GM12878 (cell line): ENCODE measurements at regions not wholly inside any gene's neighbourhood (a gene's known extent, or its start where the extent isn't known, plus 50 kb on each side); places are given as distances from the start of the nearest gene placed in this dataset.

Experiments
- ATAC-seq: fragments of 200-7000 bp; cut with Tn5 transposase; 3 replicates; pipeline ENCODE4 v1.9.1; 2020; ENCODE audit warnings: mild to moderate bottlenecking, moderate library complexity
- BruUV-seq: library from RNA; stranded (reverse); fragments of 400-500 nt; replicated peaks from 2 replicates; lab custom pipeline; 2021; lab: Mats Ljungman, UMichigan
- CTCF ChIA-PET: fragments of 300-600 bp; sonication (Branson Sonifier 250); formaldehyde crosslinking; extraction: SDS; loops from one replicate; lab custom pipeline; 2021; ENCODE audit warnings: inconsistent platforms; lab: Yijun Ruan, JAX
- POLR2A ChIA-PET: fragments of 350-600 bp; formaldehyde crosslinking; extraction: SDS; loops from one replicate; lab custom pipeline; 2021; ENCODE audit warnings: inconsistent platforms; lab: Charles Lee
- RAD21 ChIA-PET: fragments of 300-600 bp; sonication (Branson Sonifier 250); formaldehyde crosslinking; loops from one replicate; lab custom pipeline; 2023; ENCODE audit warnings: antibody characterized with exemption; ENCODE audit not compliant: unreplicated experiment; lab: Charles Lee
- SMC1A ChIA-PET: fragments of 300-600 bp; sonication (Branson Sonifier 250); formaldehyde crosslinking; loops from one replicate; lab custom pipeline; 2023; ENCODE audit not compliant: unreplicated experiment, uncharacterized antibody; lab: Charles Lee
- DNase-seq: peaks from one replicate; pipeline ENCODE4 v3.0.0-alpha.2; 2011; ENCODE audit warnings: low read depth, low spot score
- FAIRE-seq: peaks from 3 replicates; lab custom pipeline; 2011; peaks lifted over from hg19 to GRCh38; lab: Jason Lieb, UNC
- H2AFZ ChIP-seq: 2 replicates; pipeline ENCODE4 v1.6.0; 2011; ENCODE audit warnings: low read depth, low read length, control low read depth; ENCODE audit not compliant: control insufficient read depth
- H3K27ac ChIP-seq: 2 replicates; pipeline ENCODE4 v1.5.1; 2011; ENCODE audit warnings: control low read depth; ENCODE audit not compliant: control insufficient read depth, insufficient read depth
- H3K27me3 ChIP-seq, 2 experiments: replicated peaks in 1 of 2; 2 replicates each; pipeline versions ENCODE4 v1.6.0 to v1.6.1; 2011; ENCODE audit warnings: low read length in 1 of 2; ENCODE audit not compliant: control insufficient read depth in 2 of 2, insufficient read depth in 2 of 2
- H3K36me3 ChIP-seq, 2 experiments: 2 replicates each; pipeline ENCODE4 v1.5.1; 2011; ENCODE audit warnings: low read length in 1 of 2; ENCODE audit not compliant: control insufficient read depth in 2 of 2, insufficient read depth in 2 of 2
- H3K4me1 ChIP-seq: 2 replicates; pipeline ENCODE4 v1.6.1; 2011; ENCODE audit warnings: mild to moderate bottlenecking, low read length, moderate library complexity, mixed read lengths; ENCODE audit not compliant: control insufficient read depth, insufficient read depth
- H3K4me2 ChIP-seq: 2 replicates; pipeline ENCODE4 v1.6.0; 2011; ENCODE audit warnings: control low read depth; ENCODE audit not compliant: control insufficient read depth, insufficient read depth
- H3K4me3 ChIP-seq: fragments of 200-600 bp; sonication (generic); 2 replicates; pipeline ENCODE4 v1.5.1; 2016
- H3K79me2 ChIP-seq: 2 replicates; pipeline ENCODE4 v1.6.0; 2011; ENCODE audit warnings: low read length; ENCODE audit not compliant: control insufficient read depth, insufficient read depth
- H3K9ac ChIP-seq: 2 replicates; pipeline ENCODE4 v1.8.0; 2011; ENCODE audit warnings: low read length, control low read depth, mixed read lengths; ENCODE audit not compliant: control insufficient read depth, insufficient read depth
- H3K9me3 ChIP-seq: replicated peaks from 3 replicates; pipeline ENCODE4 v1.5.1; 2011; ENCODE audit warnings: mild to moderate bottlenecking, low read length; ENCODE audit not compliant: control insufficient read depth, insufficient read depth
- H4K20me1 ChIP-seq: 2 replicates; pipeline ENCODE4 v1.6.0; 2011; ENCODE audit not compliant: control insufficient read depth, insufficient read depth
- CREM ChIP-seq: IDR thresholded peaks from 2 replicates; pipeline ENCODE4 v1.6.1; 2014; ENCODE audit warnings: antibody characterized with exemption, low read depth
- ESRRA ChIP-seq: IDR thresholded peaks from 2 replicates; pipeline ENCODE4 v1.6.1; 2012; ENCODE audit warnings: mild to moderate bottlenecking, low read length, improper control_type of control experiment
- ETV6 ChIP-seq, 2 experiments: fragments of 450-650 bp in 1 of 2; IDR thresholded peaks in 1 of 2; conservative IDR thresholded peaks in 1 of 2; 2 replicates each; pipeline ENCODE4 v1.6.1; 2014; ENCODE audit warnings: antibody characterized with exemption in 1 of 2, borderline replicate concordance in 1 of 2, low read depth in 1 of 2, mild to moderate bottlenecking in 1 of 2, moderate library complexity in 1 of 2
- HDGF ChIP-seq: fragments of 450-650 bp; IDR thresholded peaks from 2 replicates; pipeline ENCODE4 v1.6.1; 2016; ENCODE audit warnings: antibody characterized with exemption
- KAT2A ChIP-seq: conservative IDR thresholded peaks from 2 replicates; pipeline ENCODE4 v1.6.1; 2011; ENCODE audit warnings: low read depth, low read length; ENCODE audit not compliant: control insufficient read depth
- POLR2A ChIP-seq: IDR thresholded peaks from 2 replicates; pipeline ENCODE4 v1.6.1; 2011; ENCODE audit warnings: low read depth, mild to moderate bottlenecking, low read length
- POU2F2 ChIP-seq: IDR thresholded peaks from 3 replicates; pipeline ENCODE4 v1.6.1; 2011; ENCODE audit warnings: low read depth, mild to moderate bottlenecking, low read length, borderline replicate concordance
- SRF ChIP-seq, 2 experiments: IDR thresholded peaks; 2 replicates each; pipeline ENCODE4 v1.6.1; 2011; ENCODE audit warnings: low read depth in 2 of 2, low read length in 2 of 2, mild to moderate bottlenecking in 1 of 2, moderate library complexity in 1 of 2
- WRNIP1 ChIP-seq: IDR thresholded peaks from 2 replicates; pipeline ENCODE4 v1.6.1; 2011; ENCODE audit warnings: low read depth, low read length, improper control_type of control experiment, borderline replicate concordance
- WGBS: methylation state at CpG from one replicate; pipeline ENCODE4 v1.1.6; 2016; ENCODE audit warnings: low lambda C conversion rate; ENCODE audit not compliant: insufficient replicate concordance, insufficient coverage; ENCODE audit errors: missing lambda C conversion rate; 5-methylcytosine and 5-hydroxymethylcytosine counted together
- in situ Hi-C: fragments of 300-500 bp; cut with MboI; formaldehyde crosslinking; loops from 9 replicates; pipeline ENCODE4 v1.14.3; 2018; ENCODE audit warnings: mixed read lengths
- intact Hi-C: fragments of 100-400 bp; cut with micrococcal nuclease; formaldehyde crosslinking; loops from one replicate; pipeline ENCODE4 v1.14.2; 2022; ENCODE audit not compliant: unreplicated experiment
- TF ChIP-seq, protein P1 (sequence below): IDR thresholded peaks from 2 replicates; pipeline ENCODE4 v1.6.1; 2011; ENCODE audit warnings: low read depth, mild to moderate bottlenecking, low read length, moderate library complexity, borderline replicate concordance; ENCODE audit errors: extremely low read depth
- TF ChIP-seq, protein P2 (sequence below): fragments of 450-650 bp; IDR thresholded peaks from 2 replicates; pipeline ENCODE4 v1.6.1; 2017; ENCODE audit warnings: borderline replicate concordance

DNA sequence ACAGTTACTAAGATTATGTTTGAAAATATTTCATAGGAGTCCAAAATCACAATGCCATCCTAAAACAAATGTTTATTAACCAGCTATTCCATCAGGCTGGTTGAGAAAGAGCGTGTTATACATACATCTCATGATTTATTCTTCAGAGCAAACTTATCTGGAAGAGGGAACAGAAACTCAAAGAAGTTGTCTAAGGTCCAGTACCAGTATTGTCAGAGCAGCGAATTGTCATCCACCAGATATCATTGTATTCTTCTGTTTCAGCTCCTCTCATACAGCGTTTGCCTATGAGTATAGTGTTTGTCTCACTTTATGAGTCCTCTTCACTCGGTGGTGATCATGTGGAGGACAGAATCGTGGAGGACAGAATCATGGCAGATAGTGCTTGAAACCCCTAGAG is 238.2 kb downstream of the OSR1 start:
- Histone ChIP-seq H3K27me3 (no peaks in the 10 kb centered on the region), H3K27ac (no peak overlapping the region), H3K36me3 (no peaks in the 10 kb centered on the region), H3K9me3 (no peaks in the 10 kb centered on the region), H4K20me1 (no peaks in the 10 kb centered on the region), H3K9ac (no peak overlapping the region), H2AFZ (no peak overlapping the region), H3K4me3 (no peak overlapping the region), H3K4me2 (no peak overlapping the region), H3K79me2 (no peaks in the 10 kb centered on the region), H3K4me1 (no peaks in the 10 kb centered on the region)
- DNase-seq (no peak), ATAC-seq (no peak), FAIRE-seq (no peak)
- 9% methylated on average over 5 of the region's 5 CpGs for WGBS
- ChIA-PET SMC1A (no interaction called here), CTCF (interaction anchor here (0.9 kb wide), 1 partner anchor 13 kb away, joined by 3 read pairs; no protein-coding TSS in a partner anchor), RAD21 (no interaction called here), POLR2A (no interaction called here)
- no TSS peak for BruUV-seq
- TF ChIP-seq KAT2A (no peak), POU2F2 (no peak), ESRRA (no peak), WRNIP1 (no peak), SRF (IDR thresholded peaks at IDR 0.05; ENCODE audit: low read depth in 2 of 2, low read length in 2 of 2) (no peak), HDGF (no peak), ETV6 (conservative IDR thresholded peaks at IDR 0.05 in 1 of 2, IDR thresholded peaks at IDR 0.05 in 1 of 2; ENCODE audit: borderline replicate concordance in 1 of 2, low read depth in 1 of 2) (no peak), POLR2A (no peak), CREM (no peak)
- TF ChIP-seq, protein P1, sequence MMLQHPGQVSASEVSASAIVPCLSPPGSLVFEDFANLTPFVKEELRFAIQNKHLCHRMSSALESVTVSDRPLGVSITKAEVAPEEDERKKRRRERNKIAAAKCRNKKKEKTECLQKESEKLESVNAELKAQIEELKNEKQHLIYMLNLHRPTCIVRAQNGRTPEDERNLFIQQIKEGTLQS = no peak
- TF ChIP-seq, protein P2, sequence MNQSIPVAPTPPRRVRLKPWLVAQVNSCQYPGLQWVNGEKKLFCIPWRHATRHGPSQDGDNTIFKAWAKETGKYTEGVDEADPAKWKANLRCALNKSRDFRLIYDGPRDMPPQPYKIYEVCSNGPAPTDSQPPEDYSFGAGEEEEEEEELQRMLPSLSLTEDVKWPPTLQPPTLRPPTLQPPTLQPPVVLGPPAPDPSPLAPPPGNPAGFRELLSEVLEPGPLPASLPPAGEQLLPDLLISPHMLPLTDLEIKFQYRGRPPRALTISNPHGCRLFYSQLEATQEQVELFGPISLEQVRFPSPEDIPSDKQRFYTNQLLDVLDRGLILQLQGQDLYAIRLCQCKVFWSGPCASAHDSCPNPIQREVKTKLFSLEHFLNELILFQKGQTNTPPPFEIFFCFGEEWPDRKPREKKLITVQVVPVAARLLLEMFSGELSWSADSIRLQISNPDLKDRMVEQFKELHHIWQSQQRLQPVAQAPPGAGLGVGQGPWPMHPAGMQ = no peak
- intact Hi-C loops = no loop called here
- in situ Hi-C loops = no loop called here
